HG03064 (cell line): ENCODE measurements at regions not wholly inside any gene's neighbourhood (a gene's known extent, or its start where the extent isn't known, plus 50 kb on each side); places are given as distances from the start of the nearest gene placed in this dataset.
A peak's percentile ranks its signal among the peaks of the same experiment; 100 is the strongest.
"Not testable (repeated sequence)": the region's sequence is repeated elsewhere in the genome, so short reads cannot be mapped to it uniquely, and the experiment has no call there.

Source experiments
- ATAC-seq: cut with Tn5 transposase; IDR thresholded peaks from one replicate; pipeline ENCODE4 v1.9.1; 2021; ENCODE audit warnings: low read depth; ENCODE audit not compliant: unreplicated experiment

DNA sequence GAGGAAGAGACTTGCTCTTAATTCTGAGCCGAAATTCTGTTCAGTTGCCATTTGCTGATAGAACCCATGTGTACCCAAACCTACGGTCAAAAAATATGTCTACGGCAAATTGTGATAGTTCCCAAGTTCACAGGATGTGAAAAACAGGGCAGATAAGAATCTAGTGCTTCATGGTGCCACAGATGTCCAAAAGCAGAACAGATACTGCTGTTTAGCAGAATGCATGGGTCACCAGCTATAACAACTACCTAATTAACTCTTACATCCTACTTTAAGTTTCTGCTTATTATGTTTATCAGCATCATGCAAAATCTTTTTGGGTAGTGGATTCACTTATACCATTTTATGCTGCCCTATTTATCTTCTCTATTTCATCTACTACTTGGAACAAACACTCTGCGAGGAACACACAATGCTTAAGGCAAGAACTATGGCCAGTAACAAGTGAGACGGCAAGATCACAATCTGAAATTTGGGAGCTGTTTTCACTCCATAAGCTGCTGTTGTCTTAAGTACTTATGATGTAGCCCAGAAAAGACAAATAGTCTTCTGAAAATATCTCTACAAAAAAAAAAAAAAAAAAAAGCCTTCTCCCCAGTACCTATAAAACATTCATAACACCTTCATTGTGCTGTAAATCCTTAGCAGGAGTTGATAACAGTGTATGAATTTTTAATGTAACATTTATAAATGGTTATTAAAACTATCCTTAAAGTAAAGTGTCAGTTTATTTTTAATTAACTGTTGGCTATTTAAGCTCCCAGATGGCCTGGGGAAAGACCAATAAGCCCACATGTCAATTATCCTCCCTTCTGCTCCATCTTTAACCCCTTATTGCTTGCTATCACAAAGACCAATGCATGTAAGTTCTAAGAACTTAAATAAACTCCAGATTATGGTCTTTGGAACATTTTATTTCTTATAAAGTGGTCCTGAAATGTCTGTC, 232.3 kb downstream of the TLR4 start:
- peak; percentile 96 for ATAC-seq

GRCh38 chr9:117938086-117938485, 233.9 kb downstream of the TLR4 start:
- no peak for ATAC-seq

DNA sequence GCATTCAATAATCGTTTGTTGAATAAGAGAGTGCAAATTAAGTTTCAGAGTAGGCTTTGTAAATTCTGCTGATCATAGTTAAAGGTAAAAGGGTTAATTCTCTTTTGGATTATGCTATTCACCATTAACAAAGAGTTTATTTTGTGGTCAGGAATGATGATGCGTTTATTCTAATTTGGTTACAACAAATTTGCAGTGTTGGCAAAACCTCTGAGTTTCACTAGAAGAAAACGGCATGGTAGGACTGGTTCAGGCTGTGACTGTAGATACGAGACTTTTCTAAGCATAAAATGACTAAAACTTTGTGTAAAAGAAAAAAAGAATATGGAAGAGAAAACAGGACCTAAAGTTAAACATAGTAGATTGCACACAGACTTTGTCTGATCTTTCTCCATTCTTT, 234.7 kb downstream of the TLR4 start:
- ATAC-seq, result no peak

- ATAC-seq, result not testable (repeated sequence)
These were observed 240.5 kb downstream of the TLR4 start for GRCh38 chr9:117944750-117945149.

DNA sequence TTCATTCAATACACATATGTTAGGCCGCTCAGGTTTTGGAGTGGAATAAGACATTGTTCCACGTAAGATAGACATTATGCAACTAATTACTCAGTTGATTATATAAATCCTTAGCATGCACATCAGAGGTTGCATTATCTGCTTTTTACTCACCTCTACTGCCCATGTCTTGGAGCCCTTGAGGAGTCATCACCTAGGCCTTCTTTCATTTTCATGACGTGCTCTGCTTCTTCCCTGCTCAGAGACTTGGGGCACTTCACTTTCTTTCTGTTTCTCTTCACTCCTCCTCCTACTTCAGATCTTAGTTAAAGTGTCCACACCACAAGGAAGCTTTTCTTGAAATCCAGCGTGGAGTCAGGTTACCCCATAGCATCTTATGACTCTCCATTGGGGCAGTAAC, 241.1 kb downstream of the TLR4 start:
- ATAC-seq, result no peak

- ATAC-seq, result no peak
These were observed 246.9 kb downstream of the TLR4 start for GRCh38 chr9:117951127-117951526.

DNA sequence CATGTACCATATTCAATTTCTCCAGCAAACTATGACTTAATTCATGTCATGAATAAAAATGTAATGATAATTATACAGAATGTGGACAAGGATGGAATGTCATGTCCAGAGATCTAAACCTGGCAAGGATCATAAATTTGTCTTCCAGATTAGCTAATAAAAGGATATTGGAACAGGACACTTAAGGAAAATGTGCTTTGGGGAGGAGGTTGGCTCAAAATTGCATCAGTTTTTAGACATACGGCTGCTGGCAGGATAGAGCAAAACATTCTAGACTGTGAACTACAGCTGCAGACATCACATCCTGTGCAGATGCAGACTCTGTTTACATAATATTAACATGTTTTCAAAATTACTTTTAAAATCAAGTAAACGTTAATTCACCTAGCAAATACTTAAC, 248.4 kb downstream of the TLR4 start:
- ATAC-seq, result no peak

DNA sequence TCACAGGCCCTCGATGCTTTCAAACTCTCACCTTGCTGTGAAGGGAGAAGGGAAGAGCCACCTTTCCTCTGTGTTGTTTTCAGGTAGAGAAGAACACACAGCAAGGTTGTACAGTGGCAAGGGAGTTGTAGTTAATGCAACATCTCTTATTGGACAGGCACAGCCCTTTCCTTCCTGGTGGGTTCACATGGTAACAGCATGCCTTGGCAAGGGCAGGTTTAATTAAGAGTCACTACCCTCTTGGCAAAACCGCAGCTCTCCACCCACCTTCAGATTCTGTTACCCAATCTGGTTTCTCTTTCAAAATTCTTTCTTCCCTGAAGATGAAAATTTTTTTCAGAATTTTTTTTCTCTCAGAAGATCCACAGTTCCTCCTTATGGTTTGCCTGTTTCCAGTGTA, 253.1 kb downstream of the TLR4 start:
- no peak for ATAC-seq

GRCh38 chr9:117958726-117959125, 254.5 kb downstream of the TLR4 start:
- ATAC-seq, result no peak

GRCh38 chr9:117963493-117964090, 259.4 kb downstream of the TLR4 start:
- no peak for ATAC-seq

DNA sequence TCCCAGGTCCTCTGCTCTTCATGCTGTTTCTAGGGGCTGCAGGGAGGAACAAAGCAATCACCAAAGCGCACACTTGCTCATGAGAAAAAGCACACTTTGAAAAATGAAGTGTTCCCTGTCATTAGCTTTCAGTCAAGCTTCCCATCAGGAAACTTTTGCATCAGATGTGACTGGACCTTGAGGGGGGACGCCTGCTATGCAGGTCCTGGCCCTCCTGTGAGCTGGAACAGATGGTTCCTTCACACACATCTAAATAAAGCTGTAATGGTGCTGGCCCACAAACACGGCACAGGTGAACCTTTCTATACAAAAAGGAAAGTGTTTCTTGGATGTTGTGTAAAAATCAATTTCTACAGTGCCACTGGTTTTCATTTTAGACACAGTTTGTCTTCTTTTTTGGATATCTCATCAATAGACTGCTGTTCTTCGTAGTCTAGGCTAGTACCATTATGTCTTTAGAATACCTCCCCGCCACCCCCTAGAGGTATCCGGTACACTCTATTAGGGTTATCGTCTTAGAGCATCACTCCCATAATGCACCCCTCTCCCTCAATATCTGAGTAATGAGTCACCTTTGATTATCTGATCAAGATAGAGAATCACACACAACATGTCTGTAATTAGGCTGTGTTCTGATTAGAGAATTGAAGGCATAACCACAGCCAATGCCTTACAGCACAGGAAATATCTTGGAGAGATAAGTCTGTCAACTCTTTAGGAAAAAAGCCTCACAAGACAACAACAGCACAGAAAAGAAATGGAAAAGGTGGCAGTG, 266.3 kb downstream of the TLR4 start:
- ATAC-seq, result no peak

- ATAC-seq, result no peak
These were observed 269.9 kb downstream of the TLR4 start for GRCh38 chr9:117974108-117974507.

DNA sequence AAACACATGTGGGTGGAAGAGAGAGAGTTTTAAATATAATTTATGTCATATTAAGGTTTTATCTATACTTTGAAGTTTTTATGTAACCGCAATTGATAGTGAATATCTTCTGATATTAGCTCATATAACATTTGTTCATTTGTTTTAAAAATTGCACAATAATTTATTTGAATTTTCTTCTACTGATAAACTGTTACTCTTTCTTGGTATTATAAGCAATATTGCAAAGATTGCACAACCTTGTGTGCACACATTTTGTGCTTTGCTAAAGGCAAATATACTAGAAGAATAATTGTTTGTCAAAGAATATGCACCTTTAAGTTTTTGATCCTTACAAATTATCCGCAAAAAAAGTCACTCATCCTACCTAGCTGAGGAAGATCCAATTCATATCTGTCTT, 275.7 kb downstream of the TLR4 start:
- no peak for ATAC-seq

- ATAC-seq, result no peak
These were observed 283.7 kb downstream of the TLR4 start for GRCh38 chr9:117987945-117988344.

DNA sequence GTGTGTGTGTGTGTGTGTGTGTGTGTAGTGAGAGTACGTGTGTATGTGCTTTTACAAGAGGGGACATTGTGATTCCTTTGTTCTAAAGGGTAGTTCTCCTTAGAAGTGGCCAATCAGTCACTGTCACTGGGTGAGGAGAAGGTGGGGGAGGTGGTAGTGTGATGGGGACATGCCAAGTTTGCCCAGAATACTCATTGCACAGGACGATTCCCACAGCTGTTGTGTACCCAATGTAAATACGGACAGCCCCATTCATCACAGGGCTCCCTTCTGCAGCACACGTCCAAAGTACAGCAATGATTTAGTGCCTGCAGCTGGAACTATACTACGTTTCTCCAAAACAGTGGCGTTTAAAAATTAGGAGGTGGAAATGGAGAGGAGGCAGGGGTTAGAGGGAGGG, 287.8 kb downstream of the TLR4 start:
- ATAC-seq, result no peak

- no peak for ATAC-seq
These were observed 296.4 kb downstream of the TLR4 start for GRCh38 chr9:118000581-118000980.

GRCh38 chr9:118003240-118003639, 299.0 kb downstream of the TLR4 start:
- no peak for ATAC-seq

DNA sequence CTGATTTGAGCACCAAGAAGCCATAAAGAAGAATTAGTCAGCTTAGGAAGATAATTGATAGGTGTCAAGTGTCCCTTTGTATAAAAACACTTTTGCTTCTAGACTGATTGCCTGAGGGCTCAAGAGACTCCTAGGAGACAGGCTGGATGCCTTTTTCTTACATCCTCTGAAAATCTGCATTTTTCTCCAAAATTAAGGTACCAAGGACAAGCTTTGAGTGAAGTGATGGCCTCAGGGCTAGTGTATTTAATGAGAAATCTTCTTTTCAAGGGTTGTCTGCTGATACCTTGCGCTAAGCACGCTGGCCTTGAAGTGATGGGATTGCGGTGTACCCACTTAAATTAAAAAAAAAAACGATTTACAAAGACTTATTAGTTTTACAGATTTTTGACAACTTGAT, 304.0 kb downstream of the TLR4 start:
- no peak for ATAC-seq

- no peak for ATAC-seq
These were observed 305.4 kb downstream of the TLR4 start for GRCh38 chr9:118009614-118010013.

GRCh38 chr9:118017607-118018122, 313.5 kb downstream of the TLR4 start:
- ATAC-seq, result no peak

DNA sequence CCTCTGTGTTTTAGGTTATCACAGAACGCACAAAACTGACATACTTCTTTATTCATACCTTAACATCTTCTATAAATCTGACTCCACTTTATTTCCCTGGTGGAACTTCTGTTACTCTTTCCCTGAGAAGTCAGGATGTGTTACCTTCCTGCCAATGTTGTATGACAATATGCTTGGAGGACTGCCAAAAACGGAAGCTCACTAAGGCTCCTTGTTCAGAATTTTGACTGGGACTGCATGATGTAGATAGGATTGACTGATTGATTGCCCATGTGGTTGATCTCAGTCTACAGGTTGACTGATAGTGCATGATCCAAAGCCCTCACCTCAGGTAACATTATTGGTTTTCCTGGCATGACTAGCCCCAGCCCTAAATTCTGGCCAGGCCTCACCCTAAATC, 319.4 kb downstream of the TLR4 start:
- no peak for ATAC-seq
